GM12878 (cell line): ENCODE measurements at regions not wholly inside any gene's neighbourhood (a gene's known extent, or its start where the extent isn't known, plus 50 kb on each side); places are given as distances from the start of the nearest gene placed in this dataset.

Experiments used
- ATAC-seq: fragments of 200-7000 bp; cut with Tn5 transposase; 3 replicates; pipeline ENCODE4 v1.9.1; 2020; ENCODE audit warnings: mild to moderate bottlenecking, moderate library complexity
- BruUV-seq: library from RNA; stranded (reverse); fragments of 400-500 nt; replicated peaks from 2 replicates; lab custom pipeline; 2021; lab: Mats Ljungman, UMichigan
- CTCF ChIA-PET: fragments of 300-600 bp; sonication (Branson Sonifier 250); formaldehyde crosslinking; extraction: SDS; loops from one replicate; lab custom pipeline; 2021; ENCODE audit warnings: inconsistent platforms; lab: Yijun Ruan, JAX
- POLR2A ChIA-PET: fragments of 350-600 bp; formaldehyde crosslinking; extraction: SDS; loops from one replicate; lab custom pipeline; 2021; ENCODE audit warnings: inconsistent platforms; lab: Charles Lee
- RAD21 ChIA-PET: fragments of 300-600 bp; sonication (Branson Sonifier 250); formaldehyde crosslinking; loops from one replicate; lab custom pipeline; 2023; ENCODE audit warnings: antibody characterized with exemption; ENCODE audit not compliant: unreplicated experiment; lab: Charles Lee
- SMC1A ChIA-PET: fragments of 300-600 bp; sonication (Branson Sonifier 250); formaldehyde crosslinking; loops from one replicate; lab custom pipeline; 2023; ENCODE audit not compliant: unreplicated experiment, uncharacterized antibody; lab: Charles Lee
- DNase-seq: peaks from one replicate; pipeline ENCODE4 v3.0.0-alpha.2; 2011; ENCODE audit warnings: low read depth, low spot score
- FAIRE-seq: peaks from 3 replicates; lab custom pipeline; 2011; peaks lifted over from hg19 to GRCh38; lab: Jason Lieb, UNC
- H2AFZ ChIP-seq: 2 replicates; pipeline ENCODE4 v1.6.0; 2011; ENCODE audit warnings: low read depth, low read length, control low read depth; ENCODE audit not compliant: control insufficient read depth
- H3K27ac ChIP-seq: 2 replicates; pipeline ENCODE4 v1.5.1; 2011; ENCODE audit warnings: control low read depth; ENCODE audit not compliant: control insufficient read depth, insufficient read depth
- H3K27me3 ChIP-seq, 2 experiments: replicated peaks in 1 of 2; 2 replicates each; pipeline versions ENCODE4 v1.6.0 to v1.6.1; 2011; ENCODE audit warnings: low read length in 1 of 2; ENCODE audit not compliant: control insufficient read depth in 2 of 2, insufficient read depth in 2 of 2
- H3K36me3 ChIP-seq, 2 experiments: 2 replicates each; pipeline ENCODE4 v1.5.1; 2011; ENCODE audit warnings: low read length in 1 of 2; ENCODE audit not compliant: control insufficient read depth in 2 of 2, insufficient read depth in 2 of 2
- H3K4me1 ChIP-seq: 2 replicates; pipeline ENCODE4 v1.6.1; 2011; ENCODE audit warnings: mild to moderate bottlenecking, low read length, moderate library complexity, mixed read lengths; ENCODE audit not compliant: control insufficient read depth, insufficient read depth
- H3K4me2 ChIP-seq: 2 replicates; pipeline ENCODE4 v1.6.0; 2011; ENCODE audit warnings: control low read depth; ENCODE audit not compliant: control insufficient read depth, insufficient read depth
- H3K4me3 ChIP-seq: fragments of 200-600 bp; sonication (generic); 2 replicates; pipeline ENCODE4 v1.5.1; 2016
- H3K79me2 ChIP-seq: 2 replicates; pipeline ENCODE4 v1.6.0; 2011; ENCODE audit warnings: low read length; ENCODE audit not compliant: control insufficient read depth, insufficient read depth
- H3K9ac ChIP-seq: 2 replicates; pipeline ENCODE4 v1.8.0; 2011; ENCODE audit warnings: low read length, control low read depth, mixed read lengths; ENCODE audit not compliant: control insufficient read depth, insufficient read depth
- H3K9me3 ChIP-seq: replicated peaks from 3 replicates; pipeline ENCODE4 v1.5.1; 2011; ENCODE audit warnings: mild to moderate bottlenecking, low read length; ENCODE audit not compliant: control insufficient read depth, insufficient read depth
- H4K20me1 ChIP-seq: 2 replicates; pipeline ENCODE4 v1.6.0; 2011; ENCODE audit not compliant: control insufficient read depth, insufficient read depth
- CREB1 ChIP-seq: IDR thresholded peaks from 2 replicates; pipeline ENCODE4 v1.6.1; 2012; ENCODE audit warnings: low read depth, mild to moderate bottlenecking, inconsistent platforms
- EZH2 ChIP-seq: IDR thresholded peaks from 2 replicates; pipeline ENCODE4 v1.6.1; 2012; ENCODE audit warnings: low read depth, mild to moderate bottlenecking, control low read depth, inconsistent platforms, low read length, borderline replicate concordance; ENCODE audit not compliant: control insufficient read depth
- FOXM1 ChIP-seq: IDR thresholded peaks from 2 replicates; pipeline ENCODE4 v1.6.1; 2012; ENCODE audit warnings: low read depth, mild to moderate bottlenecking, inconsistent platforms, low read length, moderate library complexity
- IKZF1 ChIP-seq: fragments of 450-650 bp; conservative IDR thresholded peaks from 2 replicates; pipeline ENCODE4 v1.6.1; 2017; ENCODE audit warnings: antibody characterized with exemption, mild to moderate bottlenecking
- IRF4 ChIP-seq: IDR thresholded peaks from 2 replicates; pipeline ENCODE4 v1.6.1; 2011; ENCODE audit warnings: low read depth, low read length
- JUNB ChIP-seq: IDR thresholded peaks from 2 replicates; pipeline ENCODE4 v1.6.1; 2016; ENCODE audit warnings: antibody characterized with exemption, mild to moderate bottlenecking
- LARP7 ChIP-seq: fragments of 450-650 bp; IDR thresholded peaks from 2 replicates; pipeline ENCODE4 v1.6.1; 2017; ENCODE audit warnings: mild to moderate bottlenecking
- MTA2 ChIP-seq: fragments of 450-650 bp; IDR thresholded peaks from 2 replicates; pipeline ENCODE4 v1.6.1; 2016; ENCODE audit warnings: low read depth, mild to moderate bottlenecking, moderate library complexity
- NR2C2 ChIP-seq: IDR thresholded peaks from 2 replicates; pipeline ENCODE4 v1.6.1; 2011; ENCODE audit warnings: borderline replicate concordance, low read depth; ENCODE audit not compliant: control insufficient read depth, insufficient read length
- REST ChIP-seq: IDR thresholded peaks from 2 replicates; pipeline ENCODE4 v1.6.1; 2012; ENCODE audit warnings: mild to moderate bottlenecking, low read depth, low read length
- WGBS: methylation state at CpG from one replicate; pipeline ENCODE4 v1.1.6; 2016; ENCODE audit warnings: low lambda C conversion rate; ENCODE audit not compliant: insufficient replicate concordance, insufficient coverage; ENCODE audit errors: missing lambda C conversion rate; 5-methylcytosine and 5-hydroxymethylcytosine counted together
- in situ Hi-C: fragments of 300-500 bp; cut with MboI; formaldehyde crosslinking; loops from 9 replicates; pipeline ENCODE4 v1.14.3; 2018; ENCODE audit warnings: mixed read lengths
- intact Hi-C: fragments of 100-400 bp; cut with micrococcal nuclease; formaldehyde crosslinking; loops from one replicate; pipeline ENCODE4 v1.14.2; 2022; ENCODE audit not compliant: unreplicated experiment
- TF ChIP-seq, protein P1 (sequence below): fragments of 450-650 bp; formaldehyde crosslinking; IDR thresholded peaks from 2 replicates; pipeline ENCODE4 v1.4.0; 2020; ENCODE audit warnings: mild to moderate bottlenecking, moderate library complexity
- TF ChIP-seq, protein P2 (sequence below): fragments of 450-650 bp; conservative IDR thresholded peaks from 2 replicates; pipeline ENCODE4 v1.6.1; 2017; ENCODE audit warnings: mild to moderate bottlenecking, moderate library complexity
- TF ChIP-seq, protein P3 (sequence below): fragments of 450-650 bp; IDR thresholded peaks from 2 replicates; pipeline ENCODE4 v1.6.1; 2017; ENCODE audit warnings: low read depth, mild to moderate bottlenecking, moderate library complexity

DNA sequence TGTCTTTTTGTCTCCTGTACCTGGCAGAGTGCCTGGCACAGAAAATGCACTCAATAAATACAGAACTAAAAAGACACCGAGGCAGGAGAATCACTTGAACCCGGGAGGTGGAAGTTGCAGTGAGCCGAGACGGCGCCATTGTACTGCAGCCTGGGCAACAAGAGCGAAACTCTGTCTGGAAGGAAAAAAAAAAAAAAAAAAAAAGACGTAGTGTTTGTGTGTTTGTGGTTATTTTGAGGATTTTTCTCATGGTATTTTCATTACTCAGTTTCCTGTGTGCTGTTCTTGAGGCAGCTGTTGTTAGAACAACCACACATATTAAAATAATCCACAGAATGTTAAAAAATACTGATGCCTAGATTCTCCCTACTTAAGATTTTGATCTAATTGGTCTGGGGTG is 519.2 kb upstream of the SPHKAP start (continued):
- TF ChIP-seq REST (no peak), IRF4 (no peak), MTA2 (no peak), NR2C2 (no peak)
- TF ChIP-seq, all 136 proteins: peak for 0

GRCh38 chr2:228699888-228700287 is 518.4 kb upstream of the SPHKAP start:
- 90% methylated on average over 5 of the region's 5 CpGs for WGBS
- POLR2A ChIA-PET, result no interaction called here
- in situ Hi-C loops, result no loop called here
- no peak overlapping the region for H3K9ac ChIP-seq
- no TSS peak for BruUV-seq
- no peak for DNase-seq
- no peak overlapping the region for H3K4me2 ChIP-seq
- H3K4me3 ChIP-seq, result no peak overlapping the region
- H3K36me3 ChIP-seq, result no peaks in the 10 kb centered on the region
- no peak for FAIRE-seq
- SMC1A ChIA-PET, result no interaction called here
- intact Hi-C loops, result no loop called here
- no peaks in the 10 kb centered on the region for H3K4me1 ChIP-seq
- ATAC-seq, result no peak
- H3K79me2 ChIP-seq, result no peaks in the 10 kb centered on the region
- RAD21 ChIA-PET, result no interaction called here
- CTCF ChIA-PET, result no interaction called here
- H3K27me3 ChIP-seq, result no peaks in the 10 kb centered on the region
- no peaks in the 10 kb centered on the region for H3K9me3 ChIP-seq
- no peak overlapping the region for H3K27ac ChIP-seq
- no peak overlapping the region for H2AFZ ChIP-seq
- no peaks in the 10 kb centered on the region for H4K20me1 ChIP-seq
- TF ChIP-seq, protein P1, sequence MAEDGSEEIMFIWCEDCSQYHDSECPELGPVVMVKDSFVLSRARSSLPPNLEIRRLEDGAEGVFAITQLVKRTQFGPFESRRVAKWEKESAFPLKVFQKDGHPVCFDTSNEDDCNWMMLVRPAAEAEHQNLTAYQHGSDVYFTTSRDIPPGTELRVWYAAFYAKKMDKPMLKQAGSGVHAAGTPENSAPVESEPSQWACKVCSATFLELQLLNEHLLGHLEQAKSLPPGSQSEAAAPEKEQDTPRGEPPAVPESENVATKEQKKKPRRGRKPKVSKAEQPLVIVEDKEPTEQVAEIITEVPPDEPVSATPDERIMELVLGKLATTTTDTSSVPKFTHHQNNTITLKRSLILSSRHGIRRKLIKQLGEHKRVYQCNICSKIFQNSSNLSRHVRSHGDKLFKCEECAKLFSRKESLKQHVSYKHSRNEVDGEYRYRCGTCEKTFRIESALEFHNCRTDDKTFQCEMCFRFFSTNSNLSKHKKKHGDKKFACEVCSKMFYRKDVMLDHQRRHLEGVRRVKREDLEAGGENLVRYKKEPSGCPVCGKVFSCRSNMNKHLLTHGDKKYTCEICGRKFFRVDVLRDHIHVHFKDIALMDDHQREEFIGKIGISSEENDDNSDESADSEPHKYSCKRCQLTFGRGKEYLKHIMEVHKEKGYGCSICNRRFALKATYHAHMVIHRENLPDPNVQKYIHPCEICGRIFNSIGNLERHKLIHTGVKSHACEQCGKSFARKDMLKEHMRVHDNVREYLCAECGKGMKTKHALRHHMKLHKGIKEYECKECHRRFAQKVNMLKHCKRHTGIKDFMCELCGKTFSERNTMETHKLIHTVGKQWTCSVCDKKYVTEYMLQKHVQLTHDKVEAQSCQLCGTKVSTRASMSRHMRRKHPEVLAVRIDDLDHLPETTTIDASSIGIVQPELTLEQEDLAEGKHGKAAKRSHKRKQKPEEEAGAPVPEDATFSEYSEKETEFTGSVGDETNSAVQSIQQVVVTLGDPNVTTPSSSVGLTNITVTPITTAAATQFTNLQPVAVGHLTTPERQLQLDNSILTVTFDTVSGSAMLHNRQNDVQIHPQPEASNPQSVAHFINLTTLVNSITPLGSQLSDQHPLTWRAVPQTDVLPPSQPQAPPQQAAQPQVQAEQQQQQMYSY, result no peak
- TF ChIP-seq LARP7 (no peak), FOXM1 (no peak), CREB1 (no peak), EZH2 (no peak), IKZF1 (no peak), JUNB (no peak)
- TF ChIP-seq, protein P2, sequence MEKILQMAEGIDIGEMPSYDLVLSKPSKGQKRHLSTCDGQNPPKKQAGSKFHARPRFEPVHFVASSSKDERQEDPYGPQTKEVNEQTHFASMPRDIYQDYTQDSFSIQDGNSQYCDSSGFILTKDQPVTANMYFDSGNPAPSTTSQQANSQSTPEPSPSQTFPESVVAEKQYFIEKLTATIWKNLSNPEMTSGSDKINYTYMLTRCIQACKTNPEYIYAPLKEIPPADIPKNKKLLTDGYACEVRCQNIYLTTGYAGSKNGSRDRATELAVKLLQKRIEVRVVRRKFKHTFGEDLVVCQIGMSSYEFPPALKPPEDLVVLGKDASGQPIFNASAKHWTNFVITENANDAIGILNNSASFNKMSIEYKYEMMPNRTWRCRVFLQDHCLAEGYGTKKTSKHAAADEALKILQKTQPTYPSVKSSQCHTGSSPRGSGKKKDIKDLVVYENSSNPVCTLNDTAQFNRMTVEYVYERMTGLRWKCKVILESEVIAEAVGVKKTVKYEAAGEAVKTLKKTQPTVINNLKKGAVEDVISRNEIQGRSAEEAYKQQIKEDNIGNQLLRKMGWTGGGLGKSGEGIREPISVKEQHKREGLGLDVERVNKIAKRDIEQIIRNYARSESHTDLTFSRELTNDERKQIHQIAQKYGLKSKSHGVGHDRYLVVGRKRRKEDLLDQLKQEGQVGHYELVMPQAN, result no peak
- TF ChIP-seq, protein P3, sequence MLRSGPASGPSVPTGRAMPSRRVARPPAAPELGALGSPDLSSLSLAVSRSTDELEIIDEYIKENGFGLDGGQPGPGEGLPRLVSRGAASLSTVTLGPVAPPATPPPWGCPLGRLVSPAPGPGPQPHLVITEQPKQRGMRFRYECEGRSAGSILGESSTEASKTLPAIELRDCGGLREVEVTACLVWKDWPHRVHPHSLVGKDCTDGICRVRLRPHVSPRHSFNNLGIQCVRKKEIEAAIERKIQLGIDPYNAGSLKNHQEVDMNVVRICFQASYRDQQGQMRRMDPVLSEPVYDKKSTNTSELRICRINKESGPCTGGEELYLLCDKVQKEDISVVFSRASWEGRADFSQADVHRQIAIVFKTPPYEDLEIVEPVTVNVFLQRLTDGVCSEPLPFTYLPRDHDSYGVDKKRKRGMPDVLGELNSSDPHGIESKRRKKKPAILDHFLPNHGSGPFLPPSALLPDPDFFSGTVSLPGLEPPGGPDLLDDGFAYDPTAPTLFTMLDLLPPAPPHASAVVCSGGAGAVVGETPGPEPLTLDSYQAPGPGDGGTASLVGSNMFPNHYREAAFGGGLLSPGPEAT, result no peak
